Astrocyte (in vitro differentiated cells and primary cell): ENCODE measurements at regions not wholly inside any gene's neighbourhood (a gene's known extent, or its start where the extent isn't known, plus 50 kb on each side); places are given as distances from the start of the nearest gene placed in this dataset.

Source experiments
- EZH2 ChIP-seq: IDR thresholded peaks from 2 replicates; pipeline ENCODE4 v1.6.1; 2012; ENCODE audit warnings: mild to moderate bottlenecking, low read length, inconsistent platforms; ENCODE audit not compliant: insufficient read depth
- TF ChIP-seq, protein P1 (sequence below): IDR thresholded peaks from 2 replicates; pipeline ENCODE4 v1.5.1; 2011; ENCODE audit warnings: low read depth, mild to moderate bottlenecking, inconsistent platforms, low read length, moderate library complexity; ENCODE audit not compliant: insufficient read depth

DNA sequence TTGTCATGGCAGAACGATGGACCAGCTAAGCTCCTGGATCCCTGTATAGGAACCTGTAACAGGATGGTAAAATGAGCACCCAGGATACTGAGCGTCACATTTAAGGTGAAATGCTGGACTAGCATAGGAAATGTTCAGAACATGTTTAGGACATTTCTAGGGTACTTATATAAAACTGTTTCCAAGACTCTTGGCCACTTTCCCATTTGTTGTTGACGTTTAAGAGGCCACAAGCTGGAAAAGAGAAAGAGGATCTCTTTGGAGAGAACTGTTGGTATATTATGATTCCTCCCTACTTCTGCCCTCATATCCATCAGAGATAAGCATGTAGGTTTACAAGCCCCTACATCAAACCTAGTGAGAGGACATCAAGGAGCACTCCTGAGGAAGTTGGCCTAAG is 57.5 kb downstream of the SCN11A start:
- TF ChIP-seq, protein P1, sequence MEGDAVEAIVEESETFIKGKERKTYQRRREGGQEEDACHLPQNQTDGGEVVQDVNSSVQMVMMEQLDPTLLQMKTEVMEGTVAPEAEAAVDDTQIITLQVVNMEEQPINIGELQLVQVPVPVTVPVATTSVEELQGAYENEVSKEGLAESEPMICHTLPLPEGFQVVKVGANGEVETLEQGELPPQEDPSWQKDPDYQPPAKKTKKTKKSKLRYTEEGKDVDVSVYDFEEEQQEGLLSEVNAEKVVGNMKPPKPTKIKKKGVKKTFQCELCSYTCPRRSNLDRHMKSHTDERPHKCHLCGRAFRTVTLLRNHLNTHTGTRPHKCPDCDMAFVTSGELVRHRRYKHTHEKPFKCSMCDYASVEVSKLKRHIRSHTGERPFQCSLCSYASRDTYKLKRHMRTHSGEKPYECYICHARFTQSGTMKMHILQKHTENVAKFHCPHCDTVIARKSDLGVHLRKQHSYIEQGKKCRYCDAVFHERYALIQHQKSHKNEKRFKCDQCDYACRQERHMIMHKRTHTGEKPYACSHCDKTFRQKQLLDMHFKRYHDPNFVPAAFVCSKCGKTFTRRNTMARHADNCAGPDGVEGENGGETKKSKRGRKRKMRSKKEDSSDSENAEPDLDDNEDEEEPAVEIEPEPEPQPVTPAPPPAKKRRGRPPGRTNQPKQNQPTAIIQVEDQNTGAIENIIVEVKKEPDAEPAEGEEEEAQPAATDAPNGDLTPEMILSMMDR, result no peak
- no peak for TF ChIP-seq EZH2
